GM19455 (cell line): ENCODE measurements at regions not wholly inside any gene's neighbourhood (a gene's known extent, or its start where the extent isn't known, plus 50 kb on each side); places are given as distances from the start of the nearest gene placed in this dataset.

ENCODE experiments used
- ATAC-seq: cut with Tn5 transposase; IDR thresholded peaks from one replicate; pipeline ENCODE4 v1.9.1; 2021; ENCODE audit not compliant: unreplicated experiment

DNA sequence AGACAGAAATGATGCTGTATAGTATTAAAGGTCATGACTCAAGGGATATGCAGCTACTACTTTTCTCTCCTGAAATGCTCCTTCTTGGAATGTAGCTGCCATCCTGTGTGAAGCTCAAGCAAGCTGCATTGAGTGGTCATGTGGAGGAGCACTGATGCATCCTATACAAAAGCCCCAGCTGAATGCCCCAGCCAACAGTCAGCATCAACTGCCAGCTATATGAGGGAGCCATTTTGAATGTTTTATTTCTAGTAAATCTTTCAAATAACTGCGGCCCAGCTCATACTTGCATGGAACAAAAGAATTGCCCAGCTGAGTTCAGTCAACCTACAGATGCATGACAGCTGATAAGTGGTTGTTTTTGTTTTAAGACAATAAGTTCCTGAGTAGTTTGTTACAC lies 165.0 kb upstream of the GEMIN8 start:
- no peak for ATAC-seq

DNA sequence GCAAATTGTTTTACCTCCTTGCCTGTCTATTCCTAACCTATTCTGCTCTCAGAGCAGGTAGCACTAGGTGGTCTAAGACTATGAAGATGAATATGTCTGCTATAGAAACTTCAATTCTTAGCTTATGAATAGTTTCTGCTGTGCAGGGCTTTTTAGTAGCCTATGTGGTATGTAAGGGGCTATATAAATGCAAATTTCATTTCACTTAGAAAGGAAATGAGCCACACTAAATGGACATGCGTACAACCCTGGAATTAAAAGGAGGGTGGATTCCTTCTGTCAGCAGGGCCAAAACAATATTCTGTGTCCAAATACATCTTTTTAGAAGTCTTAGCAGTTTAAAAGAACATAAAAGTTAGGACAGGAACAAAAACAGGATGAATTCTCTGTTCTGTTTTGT lies 163.9 kb upstream of the GEMIN8 start:
- ATAC-seq = no peak

- ATAC-seq = no peak
Observed at GRCh38 chrX:14173873-14174272, 144.2 kb upstream of the GEMIN8 start.

- no peak for ATAC-seq
Observed at GRCh38 chrX:14164828-14165227, 135.1 kb upstream of the GEMIN8 start.

DNA sequence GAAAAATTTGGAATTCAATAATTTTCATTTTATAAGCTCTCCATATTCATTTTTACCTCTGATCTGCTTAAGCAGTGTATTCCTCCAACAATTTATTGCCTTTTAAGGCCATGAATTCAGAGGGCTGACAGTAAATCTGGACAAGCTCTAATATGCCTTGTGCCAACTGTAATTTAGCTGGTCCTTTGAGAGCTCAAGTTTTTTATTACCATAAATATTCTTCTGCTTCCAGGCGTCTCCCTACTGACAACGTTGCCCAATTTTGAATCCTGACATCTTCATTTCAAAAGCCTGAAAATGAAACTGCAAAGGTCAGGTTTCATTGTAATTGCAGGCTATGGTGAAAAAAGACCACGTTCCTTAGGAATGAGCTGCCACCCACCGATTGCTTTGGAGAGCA lies 95.8 kb upstream of the GEMIN8 start:
- ATAC-seq = no peak

GRCh38 chrX:14124562-14124961 lies 94.9 kb upstream of the GEMIN8 start:
- ATAC-seq = no peak

DNA sequence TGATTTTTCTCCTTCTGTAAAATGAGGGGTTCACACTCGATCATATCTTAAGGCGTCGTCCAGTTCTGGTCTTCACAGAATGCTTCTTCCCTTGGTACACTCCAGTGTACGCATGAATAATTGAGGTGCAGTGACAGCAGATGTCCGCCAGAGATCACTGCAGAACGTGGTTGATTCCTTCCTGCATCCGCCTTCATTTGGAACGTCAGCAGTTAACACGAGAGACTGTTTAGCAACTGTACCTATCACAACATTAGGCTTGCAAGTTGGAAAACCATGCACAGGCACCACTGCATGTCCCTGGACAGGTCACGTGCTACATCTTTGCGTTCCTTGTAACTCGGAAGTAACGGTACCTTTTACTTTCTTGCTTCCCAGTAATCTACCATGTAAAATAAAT lies 66.0 kb upstream of the GEMIN8 start:
- peak; percentile 85 for ATAC-seq

DNA sequence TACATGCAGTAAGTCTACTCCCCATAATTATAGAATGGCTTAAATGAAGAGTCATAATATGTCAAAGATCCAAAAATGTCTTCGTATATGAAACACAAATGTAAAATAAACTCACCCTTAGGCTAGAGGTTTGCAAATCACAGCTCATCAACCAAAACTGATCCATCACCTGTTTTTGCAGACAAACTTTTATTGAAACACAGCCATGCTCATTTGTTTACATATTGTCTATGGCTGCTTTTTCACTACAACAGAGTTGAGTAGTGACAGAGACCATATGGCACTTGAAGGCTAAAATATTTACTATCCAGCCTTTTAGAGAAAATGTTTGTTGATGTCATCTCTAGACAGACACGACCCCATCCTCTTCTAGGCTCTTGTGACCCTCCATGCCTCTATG lies 64.5 kb upstream of the GEMIN8 start:
- no peak for ATAC-seq

DNA sequence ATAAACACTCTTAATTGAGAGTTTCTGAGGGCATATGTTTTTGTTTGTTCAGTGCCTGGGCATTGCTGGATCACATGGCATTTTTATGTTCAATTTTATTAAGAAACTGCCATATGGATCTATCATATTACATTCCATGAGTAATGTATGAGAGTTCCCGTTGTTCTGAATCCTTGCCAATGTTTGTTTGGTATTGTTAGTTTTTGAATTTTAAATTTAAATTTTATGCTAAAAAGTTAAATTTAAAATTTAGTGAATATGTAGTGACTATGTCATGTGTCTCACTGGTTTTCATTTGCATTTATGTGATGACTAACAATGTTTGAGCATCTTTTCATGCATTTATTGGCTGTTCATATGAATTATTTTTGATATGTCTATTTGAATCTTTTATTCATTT lies 54.8 kb upstream of the GEMIN8 start:
- no peak for ATAC-seq

DNA sequence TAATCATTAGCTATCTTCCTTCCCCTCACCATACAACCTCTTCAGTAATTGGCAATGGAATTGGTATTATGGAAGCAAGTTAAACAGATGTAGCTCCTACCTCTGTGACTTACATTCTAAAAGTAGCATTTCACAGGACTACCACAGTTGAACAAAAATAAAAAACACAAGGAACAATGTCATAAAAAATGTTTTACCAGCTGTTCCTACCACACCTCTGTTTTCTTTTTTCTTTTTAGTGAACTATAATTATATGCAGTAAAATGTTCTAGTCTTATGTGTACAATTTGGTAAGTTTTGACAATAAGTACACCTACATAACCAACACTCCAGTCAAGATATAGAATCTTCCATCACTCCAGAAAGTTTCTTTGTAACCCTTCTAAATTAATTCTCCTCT lies 54.1 kb upstream of the GEMIN8 start:
- ATAC-seq = no peak

DNA sequence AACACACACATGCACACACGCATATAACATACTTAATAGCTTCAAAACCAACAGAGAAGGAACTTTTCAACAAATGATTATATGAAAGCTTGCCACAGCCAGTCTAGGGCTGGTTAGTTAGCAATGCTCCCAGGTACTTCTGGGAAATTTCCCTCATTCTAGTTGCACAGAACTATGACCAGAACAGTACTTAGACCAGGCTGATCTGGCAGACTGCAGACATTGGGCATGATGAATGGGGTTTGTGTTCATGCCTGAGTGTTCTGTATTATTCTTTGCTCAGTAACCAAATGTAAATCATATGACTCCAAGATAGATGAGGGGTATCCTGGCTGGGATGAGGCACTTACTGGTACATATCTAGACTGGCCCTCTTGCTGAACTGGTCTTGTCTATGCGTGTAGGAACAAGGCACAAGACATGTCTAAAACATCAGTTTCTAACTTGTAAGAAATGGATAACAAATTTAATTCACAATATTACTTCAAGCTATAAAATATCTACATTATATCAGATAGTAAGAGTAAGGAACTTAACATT lies 50.3 kb upstream of the GEMIN8 start:
- ATAC-seq = no peak
